HK-2 (cell line): ENCODE measurements at regions not wholly inside any gene's neighbourhood (a gene's known extent, or its start where the extent isn't known, plus 50 kb on each side); places are given as distances from the start of the nearest gene placed in this dataset.

Experiments
- DNase-seq: peaks from one replicate; pipeline ENCODE4 v3.0.0-alpha.2; 2018; ENCODE audit not compliant: unreplicated experiment

- peak; percentile 22 for DNase-seq
Observed at GRCh38 chr4:55175779-55176231, 50.4 kb upstream of the KDR start.

DNA sequence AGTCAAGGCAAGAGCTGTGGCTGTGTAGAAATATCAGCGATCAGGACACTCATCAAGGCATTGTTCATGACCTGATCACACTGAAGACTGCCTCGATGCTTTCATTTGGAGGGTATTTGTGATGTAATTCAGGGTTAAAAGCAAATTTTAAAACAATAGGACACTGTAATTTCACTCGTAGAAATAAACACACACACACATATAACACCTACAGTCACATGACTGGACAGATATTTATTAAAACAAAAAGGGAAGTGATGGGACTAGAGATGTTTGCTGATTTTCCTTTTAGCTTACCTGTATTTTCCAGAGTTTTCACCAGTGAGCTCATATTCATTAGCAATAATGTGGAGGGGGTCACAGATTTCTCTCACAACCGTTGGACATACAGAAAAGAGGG, 51.1 kb upstream of the KDR start:
- no peak for DNase-seq

- no peak for DNase-seq
Observed at GRCh38 chr4:55177461-55177860, 52.1 kb upstream of the KDR start.

DNA sequence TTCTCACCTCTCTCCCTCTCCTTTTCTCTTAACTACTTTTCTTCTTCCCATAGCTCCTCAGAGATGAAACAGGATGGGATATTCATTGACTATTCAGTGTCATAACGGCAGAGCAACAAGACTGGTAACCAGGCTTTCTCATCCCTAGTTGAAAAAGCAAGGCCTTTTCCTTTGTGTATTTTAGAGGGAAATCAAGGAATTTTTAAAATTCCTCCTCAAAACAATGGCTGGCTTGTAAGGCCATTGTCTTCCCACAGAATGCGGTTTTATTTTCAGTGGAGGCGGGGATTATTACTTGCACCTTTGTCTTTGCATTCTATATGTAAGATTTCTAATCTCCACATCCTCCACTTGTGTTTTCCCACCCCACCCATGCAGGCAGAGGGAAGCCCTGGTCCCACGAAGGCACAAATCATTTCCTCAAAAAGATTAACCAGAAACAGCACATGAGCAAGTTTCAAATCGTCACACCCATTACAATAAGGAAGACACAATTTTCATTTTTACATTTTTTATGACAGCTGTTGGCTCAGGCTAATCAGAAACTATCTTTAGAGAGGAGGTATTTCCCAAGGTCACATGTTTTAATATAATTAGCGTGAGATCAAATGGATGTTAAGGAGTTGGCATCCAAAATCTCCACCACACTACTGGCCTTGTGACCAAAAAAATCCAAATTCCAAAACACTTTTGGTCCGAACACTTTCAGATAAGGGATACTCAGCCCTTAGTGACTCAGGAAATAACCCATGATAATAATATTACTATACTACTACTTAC, 53.0 kb upstream of the KDR start:
- no peak for DNase-seq

DNA sequence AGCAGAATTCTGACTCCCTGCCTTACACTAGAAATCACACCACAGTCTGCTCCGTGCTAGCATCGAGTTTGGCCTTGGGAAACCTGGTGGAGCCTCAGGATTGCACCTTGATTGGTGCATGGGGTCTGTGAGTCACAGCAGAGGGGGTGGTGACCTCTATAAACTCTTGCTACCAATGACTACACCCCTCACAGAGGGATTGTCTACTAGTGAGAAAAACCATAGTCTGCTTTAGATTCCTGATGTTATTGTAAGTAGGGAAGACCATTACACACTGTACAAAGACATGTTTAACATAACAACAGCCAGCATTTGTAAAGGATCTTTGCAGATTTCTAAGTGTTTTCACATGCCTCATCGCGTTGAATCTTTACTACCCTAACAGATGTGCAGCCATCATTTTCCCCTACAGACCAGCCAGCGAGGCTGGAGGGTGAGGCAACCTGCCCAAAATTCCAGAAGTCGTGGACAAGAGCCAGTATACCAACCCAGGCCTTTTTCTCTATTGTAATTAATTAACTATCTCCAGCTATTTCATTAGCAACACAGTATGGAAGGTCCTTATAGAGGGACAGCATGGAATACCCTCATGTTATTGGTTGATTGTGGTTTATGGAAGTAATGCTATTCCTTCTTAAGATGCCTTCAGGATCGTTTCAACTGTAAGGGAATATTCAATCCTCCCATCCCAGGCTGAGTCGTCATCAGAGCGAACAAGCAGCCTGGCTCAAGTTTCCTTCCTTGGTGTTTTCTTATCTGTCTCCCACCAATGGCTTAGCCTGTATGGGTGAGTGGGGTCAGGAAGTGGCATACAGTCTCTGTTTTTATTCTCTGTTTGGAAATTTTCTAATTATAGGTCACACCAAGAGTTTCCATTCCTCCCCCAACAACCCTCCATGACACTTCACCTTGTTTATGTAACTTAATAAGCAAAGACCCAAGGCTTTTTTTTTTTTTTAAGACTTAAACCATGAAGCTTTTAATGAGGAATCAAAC, 55.9 kb upstream of the KDR start:
- DNase-seq: no peak

DNA sequence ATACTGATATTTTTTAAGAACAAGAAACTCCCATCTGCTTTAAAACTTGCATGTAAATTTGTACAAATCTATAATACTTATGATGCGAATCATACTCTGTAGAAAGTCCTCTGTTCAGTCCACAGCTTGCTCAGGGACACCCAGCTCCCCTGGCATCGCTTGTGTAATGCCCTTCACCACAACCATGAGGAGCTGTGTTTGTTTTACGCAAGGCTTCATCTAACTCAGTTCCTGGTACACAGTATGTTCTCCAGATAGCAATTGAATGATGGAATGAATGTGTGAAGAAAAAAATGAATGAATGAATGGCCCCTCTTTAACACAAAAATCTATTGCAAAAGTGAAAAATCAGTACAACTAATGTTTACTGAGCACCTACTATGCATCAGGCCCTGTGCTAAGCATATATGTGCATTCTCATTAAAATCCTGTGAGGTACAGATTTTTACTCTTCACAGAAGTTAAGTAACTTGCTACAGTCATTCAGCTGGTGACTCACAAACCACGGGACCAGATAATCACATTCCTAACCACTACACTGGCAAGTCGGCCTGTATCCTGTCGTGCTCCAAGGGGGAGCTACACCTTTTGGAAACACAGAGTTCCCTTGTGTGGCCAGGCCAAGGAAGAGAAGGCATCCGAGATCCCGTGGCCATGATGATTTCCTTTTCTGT, 58.7 kb upstream of the KDR start:
- peak; percentile 69 for DNase-seq

- no peak for DNase-seq
Observed at GRCh38 chr4:55184600-55185523, 59.5 kb upstream of the KDR start.

DNA sequence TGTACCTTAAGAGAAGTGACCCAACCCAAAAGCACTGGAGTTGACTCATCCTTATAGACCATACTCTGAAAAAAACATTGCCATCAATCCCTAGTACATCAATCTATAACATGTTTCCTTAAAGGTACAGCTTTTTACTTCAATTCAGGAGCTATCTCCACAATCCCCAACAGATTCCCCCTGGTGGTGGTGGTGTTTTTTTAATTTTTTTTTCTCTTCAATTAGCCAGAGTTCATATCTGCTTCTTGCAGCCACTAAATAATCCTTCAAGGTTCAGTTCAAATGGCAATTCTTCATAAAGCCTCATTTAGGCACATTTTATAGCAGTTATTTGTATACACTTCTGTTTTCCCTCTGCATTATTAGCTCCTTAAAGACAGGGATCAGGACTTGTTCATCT, 60.7 kb upstream of the KDR start:
- no peak for DNase-seq

DNA sequence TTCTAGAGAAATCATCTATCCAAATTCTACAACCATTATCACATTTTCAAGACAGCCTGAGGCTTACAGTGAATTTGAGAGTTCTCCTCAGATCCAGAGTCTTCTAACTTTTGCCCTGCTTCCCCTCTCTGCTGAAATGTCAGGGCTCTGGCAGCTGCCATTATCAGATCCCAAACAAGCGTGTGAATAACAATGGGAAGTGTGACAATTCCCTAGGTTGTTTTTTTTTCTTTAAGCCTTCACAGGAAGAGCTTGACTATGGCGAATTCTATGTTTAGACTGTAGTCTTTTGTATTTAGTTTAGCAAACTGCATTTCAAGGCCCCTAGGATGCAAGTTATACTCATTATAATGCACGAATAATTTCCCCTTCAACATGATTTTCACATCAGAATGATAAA, 61.3 kb upstream of the KDR start:
- DNase-seq: no peak

DNA sequence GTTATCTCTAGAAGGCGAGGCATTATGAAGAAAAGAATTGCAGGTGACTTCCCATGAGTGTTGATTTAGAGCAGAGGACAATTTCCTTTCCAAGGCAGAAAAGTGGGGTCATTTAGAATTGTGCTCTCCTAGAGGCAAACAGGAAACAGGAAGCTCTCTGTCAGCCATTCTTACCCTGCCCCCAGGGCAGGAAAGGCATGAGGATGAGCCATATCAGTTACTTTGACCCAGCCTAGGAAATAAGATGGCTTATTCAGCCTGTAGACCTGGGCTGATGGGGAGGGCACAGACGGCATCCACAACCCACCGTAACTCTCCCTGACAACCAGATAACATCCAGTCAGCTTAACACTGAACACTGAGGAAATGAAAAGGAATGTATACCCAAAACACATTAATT, 88.8 kb upstream of the KDR start:
- no peak for DNase-seq

GRCh38 chr4:55215087-55215486, 89.7 kb upstream of the KDR start:
- no peak for DNase-seq

GRCh38 chr4:55216863-55217635, 91.7 kb upstream of the KDR start:
- no peak for DNase-seq

- no peak for DNase-seq
Observed at GRCh38 chr4:55218041-55218440, 92.6 kb upstream of the KDR start.

DNA sequence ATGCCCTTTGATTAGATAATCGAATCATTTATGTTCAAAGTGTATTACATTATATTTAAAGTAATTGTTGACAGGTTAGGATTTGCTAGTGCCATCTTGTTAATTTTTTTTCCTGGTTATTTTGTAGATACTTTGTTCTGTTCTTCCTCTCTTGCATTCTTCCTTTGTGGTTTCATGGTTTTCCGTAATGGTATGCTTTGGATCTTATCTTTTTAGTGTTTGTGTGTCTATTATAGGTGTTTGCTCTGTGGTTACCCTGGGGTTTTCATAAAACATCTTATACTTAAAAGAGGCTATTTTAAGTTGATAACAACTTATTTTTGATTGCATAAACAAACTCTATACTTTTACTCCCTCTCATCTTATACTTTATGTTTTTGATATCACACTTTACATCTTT, 108.2 kb upstream of the SRD5A3 start:
- no peak for DNase-seq

DNA sequence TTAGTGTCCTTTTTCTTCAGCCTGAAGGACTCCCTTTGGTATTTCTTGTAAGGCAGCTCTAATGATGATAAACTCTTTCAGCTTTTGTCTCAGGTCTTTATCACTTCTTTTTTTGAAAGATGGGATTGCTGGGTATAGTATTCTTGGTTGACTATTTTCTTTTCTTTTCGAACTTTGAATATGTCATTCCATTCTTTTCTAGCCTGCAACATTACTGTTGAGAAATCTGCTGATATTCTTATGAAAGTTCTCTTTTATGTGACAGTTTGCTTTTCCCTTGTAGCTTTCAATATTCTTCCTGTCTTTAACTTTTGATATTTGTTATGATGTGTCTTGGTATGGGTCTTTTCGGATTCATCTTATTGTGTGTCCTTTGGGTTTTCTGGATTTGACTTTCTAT, 107.6 kb upstream of the SRD5A3 start:
- no peak for DNase-seq

GRCh38 chr4:55241461-55241860, 104.6 kb upstream of the SRD5A3 start:
- DNase-seq: no peak

- DNase-seq: no peak
Observed at GRCh38 chr4:55242506-55242905, 103.5 kb upstream of the SRD5A3 start.

DNA sequence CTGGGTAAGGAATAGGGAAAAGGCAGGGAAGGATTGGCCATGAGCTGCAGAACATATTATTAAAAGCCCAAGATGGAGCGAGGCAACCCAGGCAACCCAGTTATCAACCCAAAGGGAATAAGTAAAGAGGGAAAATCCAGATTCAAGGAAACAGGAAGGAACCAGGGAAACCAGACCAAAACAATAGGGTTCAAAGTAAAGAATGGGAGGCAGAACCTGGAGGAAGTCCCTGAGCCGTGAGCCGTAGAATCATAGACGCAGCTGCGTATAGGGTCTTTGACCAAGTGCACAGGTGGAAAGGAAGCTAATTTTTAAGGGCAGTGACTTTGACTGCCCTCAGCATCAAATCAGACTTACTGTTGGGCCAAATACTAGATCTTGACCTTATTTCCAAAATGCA, 98.5 kb upstream of the SRD5A3 start:
- DNase-seq: no peak

DNA sequence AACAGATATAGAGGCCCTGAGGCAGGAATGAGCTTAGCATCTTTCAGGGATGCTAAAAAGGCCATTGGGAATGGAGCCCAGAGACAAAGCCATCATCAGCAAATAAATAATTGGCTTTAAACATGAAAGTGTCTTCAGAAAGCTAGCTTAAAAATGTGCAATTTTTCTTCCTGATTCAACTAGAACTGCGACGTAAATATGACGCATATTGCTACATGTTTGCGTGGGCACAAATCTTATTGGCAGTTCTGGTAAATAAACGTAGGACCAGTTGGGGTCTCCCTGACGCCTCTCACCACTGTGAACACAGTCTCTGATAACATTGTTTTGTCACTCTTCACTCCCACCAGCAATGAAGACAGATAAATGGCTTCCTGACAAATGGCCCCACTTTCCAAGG, 97.3 kb upstream of the SRD5A3 start:
- no peak for DNase-seq

DNA sequence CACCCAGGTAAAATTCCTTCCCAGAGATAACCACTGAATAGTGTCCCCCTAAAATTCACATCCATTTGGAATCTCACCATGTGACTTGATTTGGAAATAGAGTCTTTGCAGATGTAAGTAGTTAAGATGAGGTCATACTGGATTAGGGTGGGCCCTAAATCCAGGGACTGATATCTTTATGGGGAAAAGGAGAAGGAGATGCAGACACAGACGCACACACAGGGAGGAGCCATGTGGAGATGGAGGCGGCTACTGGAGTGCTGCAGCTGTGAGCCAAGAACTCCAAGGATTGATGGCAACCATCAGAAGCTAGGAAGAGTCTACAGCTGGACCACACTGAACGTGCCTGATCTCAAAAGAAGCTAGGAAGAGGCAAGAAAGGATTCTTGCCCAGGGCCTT, 96.6 kb upstream of the SRD5A3 start:
- no peak for DNase-seq
